ENCODE measurements at regions not wholly inside any gene's neighbourhood (a gene's known extent, or its start where the extent isn't known, plus 50 kb on each side); places are given as distances from the start of the nearest gene placed in this dataset.

DNA sequence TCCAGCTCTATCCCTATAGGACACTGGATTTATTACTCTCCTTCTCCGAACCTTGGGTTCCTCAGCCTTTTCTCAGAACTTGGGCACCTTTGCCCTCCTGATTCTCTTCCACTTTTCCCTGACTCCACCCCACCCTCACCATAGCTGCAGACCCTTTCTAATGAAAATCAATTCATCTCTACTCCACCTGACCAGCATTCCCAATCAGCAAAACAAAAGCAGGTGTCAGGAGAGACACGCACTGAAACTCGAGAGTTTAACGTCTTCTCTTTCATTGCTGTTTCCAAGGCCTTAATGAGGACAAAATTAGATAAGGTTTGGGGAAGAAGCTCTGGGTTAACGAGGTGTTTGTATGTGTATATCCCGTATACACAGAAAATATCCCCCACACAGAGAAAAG is 208.8 kb downstream of the PLPP3 start:
- TF ChIP-seq, protein P1, sequence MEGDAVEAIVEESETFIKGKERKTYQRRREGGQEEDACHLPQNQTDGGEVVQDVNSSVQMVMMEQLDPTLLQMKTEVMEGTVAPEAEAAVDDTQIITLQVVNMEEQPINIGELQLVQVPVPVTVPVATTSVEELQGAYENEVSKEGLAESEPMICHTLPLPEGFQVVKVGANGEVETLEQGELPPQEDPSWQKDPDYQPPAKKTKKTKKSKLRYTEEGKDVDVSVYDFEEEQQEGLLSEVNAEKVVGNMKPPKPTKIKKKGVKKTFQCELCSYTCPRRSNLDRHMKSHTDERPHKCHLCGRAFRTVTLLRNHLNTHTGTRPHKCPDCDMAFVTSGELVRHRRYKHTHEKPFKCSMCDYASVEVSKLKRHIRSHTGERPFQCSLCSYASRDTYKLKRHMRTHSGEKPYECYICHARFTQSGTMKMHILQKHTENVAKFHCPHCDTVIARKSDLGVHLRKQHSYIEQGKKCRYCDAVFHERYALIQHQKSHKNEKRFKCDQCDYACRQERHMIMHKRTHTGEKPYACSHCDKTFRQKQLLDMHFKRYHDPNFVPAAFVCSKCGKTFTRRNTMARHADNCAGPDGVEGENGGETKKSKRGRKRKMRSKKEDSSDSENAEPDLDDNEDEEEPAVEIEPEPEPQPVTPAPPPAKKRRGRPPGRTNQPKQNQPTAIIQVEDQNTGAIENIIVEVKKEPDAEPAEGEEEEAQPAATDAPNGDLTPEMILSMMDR (IDR thresholded peaks at IDR 0.05), result no peak
- no peak for TF ChIP-seq MYC (IDR thresholded peaks at IDR 0.05; ENCODE audit: borderline replicate concordance, low read length)
- no peak for TF ChIP-seq POLR2A (IDR thresholded peaks at IDR 0.05; ENCODE audit: low read length)
- TF ChIP-seq HOXA7 (CRISPR knock-in tag; IDR thresholded peaks at IDR 0.05), result no peak
- no peak for TF ChIP-seq JUNB (IDR thresholded peaks at IDR 0.05)
- no peak for TF ChIP-seq CEBPB (IDR thresholded peaks at IDR 0.05)
- no peak for TF ChIP-seq SMC3 (IDR thresholded peaks at IDR 0.05)
- no peak for TF ChIP-seq KDM5A (IDR thresholded peaks at IDR 0.05)
- TF ChIP-seq, protein P2, sequence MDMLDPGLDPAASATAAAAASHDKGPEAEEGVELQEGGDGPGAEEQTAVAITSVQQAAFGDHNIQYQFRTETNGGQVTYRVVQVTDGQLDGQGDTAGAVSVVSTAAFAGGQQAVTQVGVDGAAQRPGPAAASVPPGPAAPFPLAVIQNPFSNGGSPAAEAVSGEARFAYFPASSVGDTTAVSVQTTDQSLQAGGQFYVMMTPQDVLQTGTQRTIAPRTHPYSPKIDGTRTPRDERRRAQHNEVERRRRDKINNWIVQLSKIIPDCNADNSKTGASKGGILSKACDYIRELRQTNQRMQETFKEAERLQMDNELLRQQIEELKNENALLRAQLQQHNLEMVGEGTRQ (IDR thresholded peaks at IDR 0.05), result no peak
- TF ChIP-seq NPAS2 (CRISPR knock-in tag; IDR thresholded peaks at IDR 0.05; ENCODE audit: borderline replicate concordance), result no peak
- TF ChIP-seq, protein P3, sequence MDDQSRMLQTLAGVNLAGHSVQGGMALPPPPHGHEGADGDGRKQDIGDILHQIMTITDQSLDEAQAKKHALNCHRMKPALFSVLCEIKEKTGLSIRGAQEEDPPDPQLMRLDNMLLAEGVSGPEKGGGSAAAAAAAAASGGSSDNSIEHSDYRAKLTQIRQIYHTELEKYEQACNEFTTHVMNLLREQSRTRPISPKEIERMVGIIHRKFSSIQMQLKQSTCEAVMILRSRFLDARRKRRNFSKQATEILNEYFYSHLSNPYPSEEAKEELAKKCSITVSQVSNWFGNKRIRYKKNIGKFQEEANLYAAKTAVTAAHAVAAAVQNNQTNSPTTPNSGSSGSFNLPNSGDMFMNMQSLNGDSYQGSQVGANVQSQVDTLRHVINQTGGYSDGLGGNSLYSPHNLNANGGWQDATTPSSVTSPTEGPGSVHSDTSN (IDR thresholded peaks at IDR 0.05), result no peak
- no peak for TF ChIP-seq CBX8 (IDR thresholded peaks at IDR 0.05)
